NCI-H345 treated with DMSO at 0.1 percent for 48 hours (cell line): ENCODE measurements at regions not wholly inside any gene's neighbourhood (a gene's known extent, or its start where the extent isn't known, plus 50 kb on each side); places are given as distances from the start of the nearest gene placed in this dataset.

ENCODE experiments used
- DNase-seq: peaks from one replicate; lab custom pipeline; 2025; ENCODE audit not compliant: unreplicated experiment; lab: John Stamatoyannopoulos, UW

DNA sequence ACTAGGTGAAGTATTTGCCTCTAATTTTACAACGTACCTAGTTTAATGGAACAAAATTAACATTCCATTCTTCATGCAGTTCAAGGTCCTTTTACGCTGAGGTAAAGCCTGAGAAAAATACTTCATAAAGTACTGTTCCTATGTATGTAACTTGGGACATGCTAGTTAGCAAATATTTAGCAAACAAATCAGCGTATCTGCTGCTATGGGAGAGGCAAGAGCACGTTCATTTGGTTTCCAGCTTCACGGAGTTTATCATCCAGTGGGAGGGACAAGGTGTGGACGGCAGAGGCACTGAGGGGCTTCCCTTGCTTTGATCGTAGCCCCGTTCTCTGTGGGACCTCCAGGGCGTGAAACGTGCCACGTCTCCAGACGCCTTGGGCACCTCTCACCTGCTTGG, 248.8 kb downstream of the IRS2 start:
- DNase-seq, result no peak

DNA sequence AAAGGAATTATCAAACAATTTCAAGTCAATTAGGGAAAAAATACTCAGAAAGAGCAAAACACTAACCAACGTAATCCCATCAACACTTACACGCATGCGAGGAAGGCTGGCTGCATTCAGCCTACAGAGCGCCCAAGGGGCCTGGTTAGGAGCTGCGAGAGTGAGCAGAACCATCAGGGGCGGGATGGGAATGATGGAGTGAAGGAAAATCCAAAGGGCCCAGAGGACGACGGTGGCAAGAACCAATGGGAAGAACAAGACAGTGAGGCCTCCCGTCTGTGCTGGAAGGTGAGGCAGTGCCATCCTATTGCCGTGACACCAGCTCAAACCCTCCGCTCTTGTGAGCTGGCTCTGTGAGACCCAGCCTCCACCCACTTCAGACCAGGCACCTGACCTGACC, 253.0 kb downstream of the IRS2 start:
- no peak for DNase-seq

DNA sequence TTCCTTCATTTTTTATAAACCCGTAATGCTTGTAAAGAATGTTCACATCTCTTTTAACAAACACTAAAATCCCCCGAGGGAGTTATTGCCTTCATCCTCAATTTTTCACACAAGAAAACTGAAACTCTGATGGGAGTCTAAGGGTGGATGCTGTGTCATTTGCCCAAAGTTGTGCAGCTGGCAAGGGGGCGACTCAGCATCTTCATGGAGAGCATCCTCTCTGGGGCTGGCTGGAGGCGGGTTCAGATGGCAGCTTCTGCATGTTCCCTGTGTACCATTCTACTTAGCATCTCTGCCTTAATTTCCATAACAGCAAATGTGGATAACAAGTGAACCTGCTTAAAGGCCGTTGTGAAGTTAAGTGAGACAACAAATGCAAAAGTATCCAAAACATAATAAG, 256.4 kb downstream of the IRS2 start:
- no peak for DNase-seq

DNA sequence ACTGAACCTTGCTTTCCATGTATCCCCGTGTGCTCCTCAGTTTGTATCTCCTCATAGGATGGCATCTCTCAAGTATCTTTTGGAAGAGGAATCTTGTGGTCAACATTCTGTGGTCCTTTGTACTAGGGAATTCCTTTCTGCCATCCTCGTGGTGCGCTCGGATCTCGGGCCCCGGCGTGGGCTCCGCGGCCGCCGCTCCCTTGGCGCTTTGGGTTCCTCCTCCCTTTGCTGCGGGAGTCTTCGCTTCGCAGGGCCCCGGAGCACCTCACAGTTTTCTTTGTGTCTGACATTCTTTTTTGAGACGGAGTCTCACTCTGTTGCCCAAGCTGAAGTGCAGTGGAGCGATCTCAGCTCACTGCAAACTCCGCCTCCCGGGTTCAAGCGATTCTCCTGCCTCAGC, 264.7 kb downstream of the IRS2 start:
- no peak for DNase-seq

DNA sequence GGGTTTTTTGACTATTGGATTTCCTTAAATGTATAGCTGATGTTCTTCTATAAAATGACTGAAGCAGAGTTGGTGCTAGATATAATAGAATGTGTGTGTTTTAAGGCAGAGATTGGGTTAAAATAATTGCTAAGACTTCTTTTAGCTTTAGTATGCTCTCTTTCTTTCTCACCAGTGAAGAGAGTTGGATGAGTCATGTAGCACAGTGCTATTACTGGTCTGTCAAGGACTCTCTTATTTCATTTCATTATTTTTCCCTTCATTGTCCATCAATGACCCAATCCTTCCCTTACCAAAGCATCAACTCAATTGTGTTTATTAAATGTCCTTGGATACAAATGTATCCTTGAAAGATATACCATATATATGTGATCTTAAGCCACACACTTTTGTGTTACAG, 268.9 kb downstream of the IRS2 start:
- no peak for DNase-seq

DNA sequence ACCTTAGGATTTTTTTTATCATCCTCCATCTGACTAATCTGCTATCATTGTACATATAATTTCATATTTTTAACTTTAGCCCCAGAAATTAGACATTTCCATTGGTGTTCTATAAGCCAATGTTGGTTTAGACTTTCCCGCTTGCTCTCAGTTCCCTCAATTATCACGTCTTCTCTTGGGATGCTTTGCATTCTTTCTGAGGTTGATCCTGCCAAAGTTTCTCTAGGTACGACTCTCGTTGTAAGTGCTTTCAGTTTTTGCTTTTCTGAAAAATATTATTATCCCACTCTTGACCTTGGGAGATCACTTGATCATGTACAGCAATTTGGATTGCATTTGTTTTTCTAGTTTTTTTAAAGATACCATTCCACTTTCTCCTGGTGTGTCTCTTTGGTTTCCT, 270.2 kb downstream of the IRS2 start:
- DNase-seq, result no peak

DNA sequence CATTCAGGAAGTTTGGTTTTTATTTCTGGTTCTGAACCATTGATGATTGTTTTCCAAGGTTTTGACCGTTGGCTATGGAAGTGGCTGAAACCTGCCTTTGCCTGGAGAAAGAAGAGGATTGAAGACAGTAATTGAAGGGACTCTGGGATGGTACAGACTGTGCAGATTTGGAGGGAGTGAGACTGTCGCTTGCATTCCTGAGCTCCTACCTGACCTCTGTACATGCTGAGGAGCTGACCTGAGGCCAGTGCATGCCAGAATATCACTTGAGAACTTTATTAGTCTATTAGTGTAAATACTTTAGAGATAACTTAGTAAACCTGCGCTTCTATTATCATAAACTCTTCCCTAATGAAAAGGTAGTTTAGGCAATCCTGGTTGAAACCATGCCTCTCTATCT, 276.4 kb downstream of the IRS2 start:
- no peak for DNase-seq

DNA sequence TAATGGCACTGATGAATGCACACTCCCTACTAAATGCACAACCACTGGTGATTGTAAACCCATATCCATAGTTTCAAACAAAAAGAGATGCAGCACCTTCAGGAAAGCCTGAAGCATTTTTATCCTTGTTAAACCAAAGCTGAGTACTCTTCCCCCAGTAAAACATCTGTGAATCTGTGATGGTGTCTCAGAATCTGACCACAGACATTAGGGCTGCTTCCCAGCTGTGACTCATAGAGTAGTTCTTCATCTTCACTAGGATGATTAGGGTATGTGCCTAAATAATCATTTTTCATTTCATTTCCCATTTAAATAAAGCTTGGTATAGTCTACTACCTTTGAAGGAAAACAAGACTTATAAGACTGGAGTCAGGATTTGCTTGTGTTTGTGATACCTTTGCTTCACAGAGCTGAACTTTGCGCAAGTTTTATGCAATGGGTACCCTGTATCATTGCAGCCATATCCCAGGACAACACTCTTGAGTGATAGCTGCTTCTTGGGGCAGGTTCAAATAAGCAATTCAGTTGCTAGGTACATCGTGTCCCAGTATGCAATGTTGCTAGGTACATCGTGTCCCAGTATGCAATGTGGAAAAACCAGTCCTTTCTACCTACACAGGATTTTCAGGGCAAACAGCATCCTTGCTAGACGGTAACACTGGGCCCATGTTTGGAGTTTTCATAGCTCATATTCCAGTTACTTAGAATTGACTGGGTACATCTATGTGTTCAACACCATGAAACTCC, 277.1 kb downstream of the IRS2 start:
- no peak for DNase-seq

DNA sequence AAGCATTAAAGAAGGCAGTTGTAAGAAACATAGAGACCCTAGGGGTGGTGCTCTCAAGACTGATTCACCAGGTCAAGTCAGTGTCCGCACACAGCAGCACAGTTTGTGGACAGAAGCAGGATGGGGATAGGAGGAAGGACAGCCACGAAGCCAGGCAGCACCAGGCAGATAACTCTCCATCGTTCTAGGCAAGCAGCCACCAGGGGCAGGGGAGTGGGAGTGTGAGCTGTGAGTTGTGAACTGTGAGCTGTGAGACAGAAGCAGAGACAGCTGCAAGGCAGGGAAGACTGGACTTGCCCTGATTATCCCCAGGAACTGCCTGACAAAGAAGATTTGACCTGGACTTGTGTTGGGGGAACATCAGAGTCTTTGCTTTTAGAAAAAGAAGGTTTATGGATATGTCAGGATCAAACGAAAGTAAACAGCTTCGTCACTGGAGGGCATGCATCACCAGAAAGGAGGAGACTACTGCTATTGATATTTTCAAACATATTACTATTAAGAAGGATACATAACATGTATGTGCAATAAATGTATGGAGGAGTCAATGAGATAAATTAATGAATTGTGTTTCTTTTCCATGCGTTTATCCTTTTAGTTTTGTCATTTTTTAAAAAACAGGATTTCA, 286.1 kb downstream of the IRS2 start:
- DNase-seq, result no peak

DNA sequence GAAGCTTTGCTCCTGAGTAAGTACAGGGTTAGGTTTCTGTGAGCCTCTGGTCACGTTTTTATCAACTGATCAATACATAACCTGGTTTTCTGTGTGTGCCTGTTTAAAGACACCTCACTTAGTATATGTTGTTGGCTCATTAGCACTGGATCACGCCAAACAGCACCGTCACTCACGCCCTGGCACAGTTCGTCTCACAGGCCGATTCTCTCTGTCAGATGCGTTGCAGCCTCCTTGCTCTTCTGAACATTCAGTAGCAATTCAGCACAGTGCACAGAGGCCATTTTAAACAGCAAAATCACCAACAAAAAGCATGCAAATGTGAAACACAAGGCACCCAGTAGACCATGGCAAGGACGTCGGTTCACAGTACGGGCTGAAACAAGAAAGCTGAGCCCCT, 288.5 kb downstream of the IRS2 start:
- DNase-seq, result no peak

DNA sequence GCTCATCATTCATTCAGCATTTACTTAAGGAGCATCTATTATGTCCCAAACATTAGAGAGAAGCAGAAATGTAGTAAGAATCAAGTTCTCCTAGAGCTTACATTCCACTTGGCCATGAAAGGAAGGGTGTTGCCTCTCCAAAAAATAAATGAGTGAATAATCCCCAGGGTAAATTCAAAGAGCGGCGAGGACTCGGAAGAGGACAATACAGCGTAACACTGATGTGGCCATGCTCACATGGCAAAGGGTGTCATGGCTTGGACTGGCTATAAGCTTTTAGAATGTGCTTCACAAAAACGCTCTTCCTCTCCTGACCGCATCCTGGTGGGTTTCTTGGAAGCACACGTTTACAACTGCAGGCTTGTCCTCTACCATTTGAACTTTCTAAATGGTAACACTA, 290.2 kb downstream of the IRS2 start:
- DNase-seq, result no peak

DNA sequence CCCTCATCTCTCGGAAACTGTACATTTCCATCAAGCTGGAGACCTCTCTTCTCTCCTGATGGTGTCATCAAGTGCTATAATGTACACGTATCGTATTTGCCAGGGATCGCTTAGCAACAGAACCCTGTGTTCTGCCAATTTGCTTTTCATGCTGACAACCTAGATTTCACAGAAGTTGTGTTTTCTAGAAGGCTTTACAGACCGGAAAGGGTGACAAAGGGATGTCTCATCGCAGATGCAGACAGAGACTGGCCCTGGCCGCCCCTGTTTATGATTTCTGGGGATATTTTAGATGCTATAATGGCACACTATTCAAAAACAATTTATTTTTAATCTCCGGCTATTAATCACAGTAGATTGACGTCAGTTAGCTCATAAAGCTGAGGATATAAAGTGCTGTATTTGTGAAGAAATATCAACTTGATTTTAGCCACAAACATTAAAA, 291.4 kb downstream of the IRS2 start:
- DNase-seq, result no peak

DNA sequence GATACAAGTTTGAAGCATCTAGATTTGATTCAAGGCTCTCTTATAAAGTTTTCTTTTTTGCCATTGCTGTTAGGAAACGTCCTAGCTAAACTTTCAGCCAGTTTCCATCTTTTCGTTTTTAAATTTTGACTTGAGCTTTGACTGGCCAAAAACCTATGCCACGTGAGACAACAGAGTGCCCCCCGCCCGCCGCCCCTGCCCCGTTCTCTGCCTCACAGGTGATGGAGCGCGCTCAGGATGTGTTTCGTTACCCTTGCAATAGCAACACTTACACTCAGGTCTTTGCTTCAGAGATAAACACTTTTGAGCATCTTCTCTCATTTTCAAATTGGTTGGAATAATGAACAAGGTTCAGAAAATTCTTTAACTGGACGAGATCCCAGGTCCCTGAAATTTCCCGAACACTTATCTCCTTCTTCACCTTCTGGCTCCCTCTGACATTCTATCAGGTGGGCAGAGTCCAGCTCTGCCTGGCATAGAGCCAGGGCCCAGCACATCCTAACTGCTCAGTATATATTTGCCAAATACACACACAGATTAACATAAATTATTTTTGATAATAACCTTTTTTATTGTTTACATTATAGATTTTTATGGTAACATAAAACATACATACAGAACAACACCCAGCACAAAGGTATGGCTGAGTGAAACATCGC, 301.1 kb downstream of the IRS2 start:
- DNase-seq, result no peak

DNA sequence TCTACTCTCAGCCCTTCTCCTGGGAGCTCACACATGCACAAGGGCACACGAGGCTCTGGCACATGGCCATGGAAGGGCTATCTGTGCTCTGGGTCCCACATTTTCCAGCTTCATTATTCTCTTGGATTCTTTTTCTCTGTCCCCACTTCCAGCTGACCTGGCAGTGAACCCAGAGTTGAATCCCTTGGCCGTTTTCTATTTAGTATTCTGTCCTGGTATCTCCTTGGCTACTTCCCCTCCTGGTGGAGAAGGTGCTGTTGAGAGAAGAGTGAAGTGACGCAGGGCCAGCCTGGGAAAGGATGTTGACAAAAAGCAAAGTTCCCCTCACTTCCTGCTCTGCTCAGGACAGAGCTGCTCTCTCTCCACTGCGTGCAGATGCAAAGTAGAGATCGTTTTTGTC, 303.1 kb downstream of the IRS2 start:
- DNase-seq, result no peak

DNA sequence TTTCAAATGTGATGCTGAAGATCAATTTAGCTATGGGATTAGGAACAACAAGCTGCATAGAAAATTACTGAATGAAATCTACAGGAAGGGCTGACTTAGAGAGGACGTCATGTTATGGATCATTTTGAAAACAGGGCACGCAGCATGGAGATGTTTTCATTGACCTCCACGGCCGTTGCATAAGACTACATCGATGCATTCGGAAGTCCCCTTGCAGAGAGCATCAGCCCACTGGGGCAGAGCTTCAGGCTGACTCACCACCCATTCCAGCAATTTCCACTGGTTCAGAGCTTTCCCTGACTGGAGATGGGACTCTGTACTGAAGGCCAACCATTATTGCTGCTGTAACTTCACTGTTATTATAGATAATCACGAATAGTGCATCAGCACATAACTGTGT, 305.3 kb downstream of the IRS2 start:
- no peak for DNase-seq

DNA sequence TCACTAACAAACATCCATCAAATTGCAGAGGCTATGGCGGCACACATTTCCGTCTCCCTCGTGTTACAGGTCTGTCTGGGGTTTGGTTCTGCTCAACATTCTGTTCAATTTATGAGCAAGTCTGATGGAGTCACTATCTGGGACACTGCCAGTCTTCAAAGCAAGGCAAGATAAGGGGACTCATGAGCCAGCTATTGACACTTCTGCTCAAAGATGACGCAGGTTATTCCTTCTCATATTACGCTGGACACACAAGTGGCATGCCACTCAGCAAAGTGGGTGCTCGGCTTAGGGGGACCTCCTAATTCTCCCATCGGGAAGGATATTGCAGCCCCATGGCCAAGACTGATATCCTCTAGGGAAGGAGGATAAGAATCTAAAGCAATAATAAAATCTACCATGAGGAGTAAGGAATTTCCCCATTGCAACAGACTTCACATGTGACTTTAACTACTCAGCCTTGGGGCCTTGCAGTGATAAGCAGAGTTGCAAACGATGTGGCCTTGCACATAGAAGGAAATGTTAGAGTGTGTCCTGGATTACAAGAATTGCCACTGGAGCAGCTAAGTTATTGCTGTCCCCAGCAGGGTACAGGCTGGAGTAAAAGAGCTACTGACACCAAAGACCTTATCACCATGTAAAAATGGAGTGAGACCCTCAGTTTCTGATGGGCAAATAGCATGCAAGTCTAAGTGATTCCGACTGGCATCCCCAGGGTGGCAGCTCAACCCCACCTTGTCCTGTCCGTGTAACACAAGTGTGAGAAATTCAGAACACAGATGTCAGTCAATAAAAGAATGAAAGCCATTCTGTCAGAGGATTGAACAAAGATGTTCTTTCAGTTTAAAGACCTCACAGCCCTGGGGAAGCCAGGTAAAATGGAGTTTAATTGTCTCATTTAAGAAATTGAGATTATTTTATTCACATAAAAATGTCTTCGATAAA, 306.1 kb downstream of the IRS2 start:
- no peak for DNase-seq

DNA sequence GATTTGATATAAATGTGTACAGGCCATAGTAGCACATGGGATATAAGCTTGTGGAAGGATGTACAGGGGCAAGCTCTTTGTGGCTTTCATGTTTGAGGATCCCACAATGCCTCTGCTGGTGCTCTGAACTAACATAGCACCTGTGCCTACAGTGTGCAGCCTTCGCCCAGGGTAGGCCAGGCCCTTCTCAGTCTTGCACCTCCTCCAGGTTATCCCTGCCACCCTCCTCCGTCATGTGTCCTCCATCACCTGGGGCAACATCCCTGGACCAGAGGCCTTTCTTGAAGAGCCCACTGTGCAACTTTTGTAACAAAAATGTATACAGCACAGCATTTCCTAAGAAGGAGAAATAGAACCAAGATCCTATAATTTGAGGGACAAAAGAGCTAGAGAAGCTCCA, 306.8 kb downstream of the IRS2 start:
- DNase-seq, result no peak

DNA sequence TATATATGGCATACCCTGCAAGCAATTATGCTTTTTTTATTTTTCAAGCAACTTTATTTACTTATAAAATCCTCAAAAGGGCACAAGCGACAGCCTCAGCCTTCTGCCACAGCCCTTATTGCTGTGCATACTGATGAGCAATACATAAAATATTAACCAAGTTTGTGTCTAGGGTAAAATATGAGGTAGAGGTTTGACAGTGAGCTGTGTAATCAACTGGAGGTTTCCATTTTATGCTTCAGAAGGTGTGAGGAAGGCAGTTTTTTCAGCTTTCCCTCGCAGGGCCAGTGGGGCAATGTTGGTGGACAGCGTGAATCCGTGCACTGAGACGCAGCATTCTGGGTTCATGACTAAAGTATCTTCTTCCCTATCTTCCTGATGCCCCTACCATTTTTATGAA, 310.4 kb downstream of the IRS2 start:
- no peak for DNase-seq

DNA sequence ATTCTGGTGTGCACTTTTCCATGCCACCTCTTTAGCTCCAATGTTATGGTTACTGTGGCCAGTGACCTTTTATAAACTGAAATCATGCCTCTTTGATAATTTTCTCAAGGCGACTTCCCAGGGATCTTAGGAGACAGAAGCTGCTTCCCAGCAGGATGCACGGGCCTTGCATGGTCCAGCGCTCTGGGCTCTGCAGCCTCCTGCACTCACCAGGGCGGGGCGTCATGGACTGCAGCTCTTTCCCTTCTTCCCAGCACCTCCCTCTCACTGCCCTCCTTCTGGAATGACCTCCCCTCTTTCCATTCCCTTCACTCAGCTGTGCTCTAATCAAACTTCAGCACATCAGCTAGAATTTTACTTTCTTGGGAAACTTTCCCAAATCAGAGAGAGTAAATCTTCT, 318.3 kb downstream of the IRS2 start:
- DNase-seq, result no peak

DNA sequence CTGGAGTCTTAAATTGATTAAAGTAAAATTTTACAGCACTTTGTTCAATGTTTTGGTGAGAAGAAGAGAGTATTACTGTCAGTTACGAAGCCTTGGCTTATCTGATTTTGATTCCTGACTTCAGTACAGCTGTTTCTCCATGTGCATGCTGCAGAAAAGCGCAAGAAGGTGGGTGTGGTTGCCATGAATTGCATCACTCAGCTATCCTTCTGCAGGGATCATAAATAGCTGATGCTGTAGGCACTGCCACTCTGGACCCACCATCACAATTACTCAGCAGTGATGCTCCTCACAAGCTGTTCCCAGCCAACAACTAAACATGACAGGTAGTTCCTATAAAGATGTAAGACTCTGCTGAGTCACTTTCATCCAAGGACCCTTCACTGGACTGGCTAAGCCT, 321.2 kb downstream of the IRS2 start:
- no peak for DNase-seq

DNA sequence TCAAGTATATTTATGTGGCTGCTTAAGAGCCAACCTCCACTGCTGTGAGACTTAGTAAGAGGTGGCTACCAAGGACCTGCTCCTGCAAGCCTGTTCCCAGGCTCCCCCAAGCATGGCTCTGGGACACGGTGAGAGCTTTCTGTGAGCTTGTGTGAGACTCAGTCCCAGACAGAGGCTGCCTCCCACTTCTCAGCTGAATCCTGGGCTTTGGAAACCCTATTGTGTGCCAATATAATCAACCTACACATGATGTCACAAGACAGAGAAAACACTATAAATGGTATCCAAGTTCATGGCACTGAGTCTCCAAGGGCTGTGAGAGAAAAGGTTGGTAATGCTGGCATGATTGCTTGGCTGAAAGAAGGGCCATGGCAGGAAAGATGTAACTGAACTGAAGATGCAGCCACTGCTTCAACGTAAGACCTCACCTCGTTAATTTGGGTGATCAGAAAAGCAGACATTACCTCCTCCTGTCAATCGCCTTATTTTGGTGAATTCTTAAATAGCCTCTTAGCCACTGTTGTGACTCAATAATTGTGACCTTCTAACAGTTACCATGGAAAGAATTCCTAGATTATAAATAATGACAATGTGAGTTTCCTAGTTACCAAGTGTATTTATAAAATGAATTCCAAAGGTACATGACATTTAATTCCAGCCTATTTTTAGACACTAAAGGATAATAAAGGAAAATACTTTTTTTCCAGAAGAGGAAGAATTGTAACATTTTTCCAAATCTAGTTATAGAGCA, 332.0 kb downstream of the IRS2 start:
- DNase-seq, result no peak
